ENCODE measurements at regions not wholly inside any gene's neighbourhood (a gene's known extent, or its start where the extent isn't known, plus 50 kb on each side); places are given as distances from the start of the nearest gene placed in this dataset.
"Not testable (repeated sequence)": the region's sequence is repeated elsewhere in the genome, so short reads cannot be mapped to it uniquely, and the experiment has no call there.

DNA sequence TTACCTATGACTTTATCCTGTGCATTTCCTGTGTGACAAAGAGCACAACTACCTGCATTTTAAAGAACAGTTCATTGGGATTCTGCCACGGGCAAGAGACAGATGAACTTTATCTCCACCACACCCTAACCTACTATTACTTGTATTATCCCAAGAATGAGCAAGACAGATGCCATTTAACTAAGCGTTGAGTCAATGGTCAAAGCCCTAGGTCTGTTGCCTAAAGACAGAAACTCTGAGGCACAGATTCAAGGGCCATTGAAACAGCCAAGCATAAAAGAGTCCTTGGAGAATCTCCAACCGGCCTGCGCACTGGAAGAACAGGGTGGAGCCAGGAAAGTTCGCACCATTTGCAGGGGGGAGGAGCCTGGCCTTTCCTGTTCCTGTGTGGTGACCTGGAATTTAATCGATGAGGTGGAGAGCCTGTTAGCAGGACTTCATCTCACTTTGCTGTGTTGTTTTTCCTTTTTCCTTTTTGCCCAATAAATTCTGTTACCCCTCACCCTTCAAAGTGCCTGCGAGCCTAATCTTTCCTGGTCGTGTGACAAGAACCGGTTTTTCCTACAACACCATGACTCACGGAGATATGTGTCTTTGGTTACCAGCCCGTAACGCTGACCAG is 146.4 kb upstream of the DIAPH2 start:
- Histone ChIP-seq H3K36me3 (no peaks in the 10 kb centered on the region), H3K9me3 (no peaks in the 10 kb centered on the region), H3K27ac (peak overlapping the region in 3 of 4 donors; percentile 32 to 60 (median 53)), H3K4me3 (no peak overlapping the region), H3K27me3 (no peaks in the 10 kb centered on the region), H3K4me1 (no peaks in the 10 kb centered on the region)
- in situ Hi-C loops (cut with MboI; ENCODE audit: low pct_ligation_motif_present in 1 of 4, low pct_unique_long_range_greater_than_20kb in 1 of 4, low sequenced_read_pairs in 3 of 4) (no loop called here), intact Hi-C loops (cut with DNase I; ENCODE audit: low total_unique reads) (no loop called here)
- WGBS, 2 donors (ENCODE audit: low coverage in 1 of 2) = 61% methylated on average over 12 of the region's 12 CpGs; no CpG with 5 or more reads in 1 of the 2 donors
- peak; percentile 52 for DNase-seq
- TF ChIP-seq CTCF (IDR thresholded peaks at IDR 0.05) (no peak), POLR2AphosphoS5 (IDR thresholded peaks at IDR 0.05) (peak in 1 of 3 donors; percentile 6), EP300 (IDR thresholded peaks at IDR 0.05; ENCODE audit: low read depth) (no peak), POLR2A (IDR thresholded peaks at IDR 0.05) (no peak)

DNA sequence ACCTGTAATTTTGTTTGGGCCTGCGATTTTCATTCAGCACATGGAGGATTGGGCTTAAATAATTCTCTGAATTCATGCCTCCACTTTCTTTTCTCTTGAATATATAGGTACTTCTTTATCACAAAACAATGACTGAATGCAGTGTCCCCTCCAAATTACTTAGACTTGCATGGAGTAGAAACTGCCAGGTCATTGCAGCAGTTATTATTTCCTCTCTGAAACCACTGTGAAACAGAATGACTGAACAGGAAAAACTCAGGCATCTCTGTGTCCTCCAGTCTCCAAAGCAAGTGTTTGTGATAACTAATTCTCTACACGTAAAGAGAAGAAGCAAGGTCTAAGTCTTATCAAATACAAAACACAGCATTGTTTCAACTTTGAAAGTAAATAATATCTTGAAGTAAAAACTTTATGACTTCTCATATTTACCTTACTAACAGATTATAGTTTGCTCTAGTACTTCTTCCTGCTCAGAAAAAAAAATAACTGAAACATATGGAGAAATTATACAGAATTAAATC is 144.5 kb upstream of the DIAPH2 start:
- Histone ChIP-seq H3K27ac (peak overlapping the region; percentile 26 to 50 (median 36)), H3K4me3 (no peak overlapping the region), H3K9me3 (no peaks in the 10 kb centered on the region), H3K27me3 (no peaks in the 10 kb centered on the region), H3K4me1 (no peaks in the 10 kb centered on the region), H3K36me3 (no peaks in the 10 kb centered on the region)
- in situ Hi-C loops (cut with MboI; ENCODE audit: low pct_ligation_motif_present in 1 of 4, low pct_unique_long_range_greater_than_20kb in 1 of 4, low sequenced_read_pairs in 3 of 4) (no loop called here), intact Hi-C loops (cut with DNase I; ENCODE audit: low total_unique reads) (no loop called here)
- TF ChIP-seq EP300 (IDR thresholded peaks at IDR 0.05; ENCODE audit: low read depth) (no peak), POLR2AphosphoS5 (IDR thresholded peaks at IDR 0.05) (no peak), POLR2A (IDR thresholded peaks at IDR 0.05) (no peak), CTCF (IDR thresholded peaks at IDR 0.05) (no peak)
- no peak for DNase-seq
- WGBS, 2 donors (ENCODE audit: low coverage in 1 of 2) = 34 to 43% methylated on average over 2 of the region's 2 CpGs

DNA sequence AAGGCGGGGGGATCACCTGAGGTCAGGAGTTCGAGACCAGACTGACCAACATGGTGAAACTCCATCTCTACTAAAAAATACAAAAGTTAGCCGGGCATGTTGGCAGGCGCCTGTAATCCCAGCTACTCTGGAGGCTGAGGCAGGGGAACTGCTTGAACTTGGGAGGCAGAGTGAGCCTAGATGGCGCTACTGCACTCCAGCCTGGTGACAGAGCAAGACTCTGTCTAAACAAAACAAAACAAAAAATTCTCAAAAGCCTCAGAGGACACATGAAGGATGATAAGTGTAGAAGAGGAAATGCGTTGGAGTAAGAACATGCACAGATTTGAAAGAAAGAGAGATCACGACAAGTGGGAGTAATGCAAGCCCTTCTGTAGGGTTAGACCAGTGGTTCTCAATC is 138.4 kb upstream of the DIAPH2 start:
- WGBS, 2 donors (ENCODE audit: low coverage in 1 of 2) = 71 to 100% methylated on average over 2 to 7 of the region's 7 CpGs
- intact Hi-C loops (cut with DNase I; ENCODE audit: low total_unique reads); H3K36me3 ChIP-seq; in situ Hi-C loops (cut with MboI; ENCODE audit: low pct_ligation_motif_present in 1 of 4, low pct_unique_long_range_greater_than_20kb in 1 of 4, low sequenced_read_pairs in 3 of 4); H3K4me3 ChIP-seq; H3K4me1 ChIP-seq; H3K27me3 ChIP-seq; H3K9me3 ChIP-seq; H3K27ac ChIP-seq: not testable (repeated sequence)
- peak; percentile 11 for DNase-seq

DNA sequence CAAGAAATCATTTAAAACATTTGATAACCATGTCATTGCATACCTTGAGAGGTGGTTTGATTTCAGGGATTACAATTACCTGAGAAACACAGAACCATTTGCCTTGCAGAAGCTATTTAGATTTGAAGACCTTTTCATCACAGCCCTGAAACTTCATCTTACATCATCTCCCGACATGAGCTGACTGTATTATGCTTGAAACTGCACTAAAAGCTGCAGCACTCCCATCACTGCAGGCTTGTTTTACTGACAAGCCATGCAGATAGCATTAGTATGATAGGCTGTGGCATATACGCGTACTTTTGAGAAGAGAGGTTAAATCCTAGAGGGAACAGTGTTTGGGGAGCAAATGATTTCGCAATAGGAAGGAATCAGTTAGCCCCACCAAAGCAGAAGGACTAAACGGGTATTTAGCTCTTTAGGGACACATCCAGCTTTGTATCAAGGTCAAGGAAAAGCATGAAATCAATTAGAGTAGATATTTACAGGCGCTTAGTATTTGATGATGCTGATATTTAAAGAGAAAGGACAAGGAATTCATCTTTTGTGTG is 133.2 kb upstream of the DIAPH2 start:
- H3K27me3 ChIP-seq = no peaks in the 10 kb centered on the region
- no peaks in the 10 kb centered on the region for H3K4me1 ChIP-seq
- no peak overlapping the region for H3K4me3 ChIP-seq
- DNase-seq = no peak
- WGBS, 2 donors (ENCODE audit: low coverage in 1 of 2) = 67% methylated on average over 6 of the region's 6 CpGs; no CpG with 5 or more reads in 1 of the 2 donors
- TF ChIP-seq CTCF (IDR thresholded peaks at IDR 0.05) = no peak
- TF ChIP-seq EP300 (IDR thresholded peaks at IDR 0.05; ENCODE audit: low read depth) = no peak
- TF ChIP-seq POLR2A (IDR thresholded peaks at IDR 0.05) = no peak
- no peak for TF ChIP-seq POLR2AphosphoS5 (IDR thresholded peaks at IDR 0.05)
- no peak overlapping the region for H3K27ac ChIP-seq
- no peaks in the 10 kb centered on the region for H3K36me3 ChIP-seq
- intact Hi-C loops (cut with DNase I; ENCODE audit: low total_unique reads) (no loop called here), in situ Hi-C loops (cut with MboI; ENCODE audit: low pct_ligation_motif_present in 1 of 4, low pct_unique_long_range_greater_than_20kb in 1 of 4, low sequenced_read_pairs in 3 of 4) (no loop called here)
- no peaks in the 10 kb centered on the region for H3K9me3 ChIP-seq

Measured in transverse colon (tissue), 4 donors.